ENCODE measurements at regions not wholly inside any gene's neighbourhood (a gene's known extent, or its start where the extent isn't known, plus 50 kb on each side); places are given as distances from the start of the nearest gene placed in this dataset.
"Not testable (repeated sequence)": the region's sequence is repeated elsewhere in the genome, so short reads cannot be mapped to it uniquely, and the experiment has no call there.

DNA sequence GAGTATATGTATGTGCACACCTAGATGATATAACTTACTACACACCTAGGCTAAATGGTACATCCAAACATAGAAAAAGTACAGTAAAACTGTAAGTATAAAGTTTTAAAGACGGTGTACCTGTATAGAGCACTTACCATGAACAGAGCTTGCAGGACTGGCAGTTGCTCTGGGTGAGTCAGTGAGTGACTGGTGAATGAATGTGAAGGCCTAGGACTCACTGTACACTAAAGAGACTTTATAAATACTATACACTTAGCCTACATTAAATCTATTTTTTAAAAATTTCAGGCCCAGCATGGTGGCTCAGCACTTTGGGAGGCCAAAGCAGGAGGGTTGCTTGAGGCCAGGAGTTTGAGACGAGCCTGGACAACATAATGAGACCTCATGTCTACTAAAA lies 195.3 kb downstream of the FZD1 start:
- DNase-seq (ENCODE audit: low read depth) = no peak

DNA sequence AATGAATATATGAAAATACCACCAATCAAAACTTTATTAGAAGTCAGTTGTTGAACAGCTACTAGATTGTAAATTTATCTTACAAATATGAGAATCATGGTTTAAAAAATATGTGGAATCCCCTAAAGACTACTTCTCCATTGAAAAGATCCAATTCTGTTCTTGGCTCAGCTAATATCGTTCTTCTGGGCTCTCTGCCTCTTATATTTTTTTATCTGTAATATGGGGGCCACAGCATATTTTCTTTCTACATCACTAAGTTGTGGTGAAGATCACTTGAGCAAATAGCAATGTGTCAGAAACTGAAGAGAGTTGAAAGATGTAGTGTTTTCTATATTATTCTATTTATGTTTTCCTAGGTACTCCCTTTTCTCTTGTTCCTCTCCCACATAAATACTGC lies 198.1 kb downstream of the FZD1 start:
- no peak for DNase-seq (ENCODE audit: low read depth)

DNA sequence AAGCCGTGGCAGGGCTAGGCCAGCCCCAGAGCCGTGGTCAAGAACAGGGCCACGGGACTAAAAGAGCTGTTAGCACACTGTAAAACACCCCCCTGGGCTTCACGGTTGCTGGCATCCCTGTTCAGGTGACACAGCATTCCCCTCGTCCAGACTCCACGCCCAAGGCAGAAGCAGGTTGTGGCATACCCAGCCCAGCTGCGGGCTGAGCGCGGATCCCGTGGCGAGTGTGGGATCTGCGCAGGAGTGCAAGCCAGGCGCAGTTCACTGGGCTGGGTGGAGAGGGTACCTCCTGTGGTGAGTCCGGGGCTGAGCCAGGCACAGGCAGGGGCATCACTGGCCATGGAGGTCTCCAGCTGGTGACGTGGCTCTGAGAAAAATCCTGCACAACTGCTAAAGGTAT lies 199.1 kb downstream of the FZD1 start:
- DNase-seq (ENCODE audit: low read depth) = no peak

DNA sequence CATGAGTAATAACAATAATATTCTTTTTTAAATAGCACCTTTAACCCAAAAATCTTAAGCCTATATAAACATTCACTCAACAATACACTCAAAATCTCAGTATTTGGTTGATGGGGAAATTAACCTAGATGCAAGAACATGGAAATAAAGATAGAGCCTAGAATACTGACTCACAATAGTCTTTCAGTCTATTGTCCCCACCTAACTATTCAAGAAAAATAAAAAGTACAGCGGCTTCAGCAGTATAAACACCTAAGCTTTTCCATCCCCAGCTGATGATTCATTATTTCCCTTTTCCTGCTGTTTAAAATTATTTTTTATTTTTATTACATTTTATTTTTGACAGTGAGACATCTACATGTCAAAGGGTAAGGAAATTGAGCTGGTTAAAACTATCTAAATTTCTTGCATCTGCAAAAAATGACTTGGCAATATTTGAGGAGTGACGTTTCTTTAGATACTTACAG lies 201.4 kb downstream of the FZD1 start:
- DNase-seq (ENCODE audit: low read depth) = no peak

DNA sequence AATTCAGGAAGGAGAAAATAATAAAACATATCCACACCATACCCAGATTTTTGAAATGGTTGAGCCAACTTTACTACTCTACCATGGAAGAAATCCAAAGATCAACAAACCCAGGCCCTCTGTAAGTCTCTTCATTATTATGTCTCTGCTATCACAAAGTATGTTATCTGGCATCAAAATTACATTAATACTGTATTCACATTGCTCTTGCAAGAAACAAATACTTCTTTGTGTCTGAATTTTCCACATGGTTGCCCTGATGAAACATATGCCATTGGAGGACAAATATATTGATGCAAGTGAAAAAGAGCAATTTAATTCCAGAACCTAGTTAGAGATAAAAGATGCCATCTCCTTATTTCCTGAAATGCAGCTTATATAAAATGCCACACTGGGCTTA lies 204.0 kb downstream of the FZD1 start:
- DNase-seq (ENCODE audit: low read depth) = no peak

DNA sequence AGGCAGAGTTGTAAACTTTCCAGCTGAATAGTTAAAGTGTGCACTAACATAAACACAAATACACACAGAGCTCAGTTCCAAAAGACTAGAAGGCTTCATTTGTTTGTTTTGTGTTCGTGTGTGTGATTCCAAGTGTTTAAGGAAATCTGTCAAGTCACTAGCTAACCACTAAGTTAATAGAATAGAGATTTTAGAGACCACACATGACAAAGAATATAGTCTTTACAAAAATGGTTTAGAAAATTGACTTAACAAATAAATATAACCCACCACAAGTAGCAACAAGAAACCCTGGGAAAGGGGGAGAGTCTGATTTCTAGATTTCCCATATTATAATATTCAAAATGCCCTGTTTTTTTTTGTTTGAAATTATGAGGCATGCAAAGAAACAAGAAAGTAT lies 209.4 kb downstream of the FZD1 start:
- no peak for DNase-seq (ENCODE audit: low read depth)

DNA sequence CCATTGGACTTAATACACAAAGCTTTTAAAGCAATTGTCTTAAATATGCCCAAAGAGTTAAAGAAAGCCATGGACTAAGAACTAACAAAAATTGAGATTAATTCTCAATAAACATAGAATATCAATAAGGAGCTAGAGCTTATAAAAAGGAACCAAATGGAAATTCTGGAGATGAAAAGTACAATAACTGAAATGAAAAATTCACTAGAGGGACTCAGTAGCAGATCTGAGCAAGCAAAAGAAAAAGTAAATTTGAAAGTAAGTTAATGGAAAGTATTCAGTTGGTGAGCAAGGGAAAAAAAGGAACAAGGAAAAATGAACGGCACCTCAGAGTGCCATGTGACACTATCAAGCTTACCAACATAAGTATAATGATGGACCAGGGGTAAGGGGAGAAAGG lies 209.8 kb downstream of the FZD1 start:
- no peak for DNase-seq (ENCODE audit: low read depth)

DNA sequence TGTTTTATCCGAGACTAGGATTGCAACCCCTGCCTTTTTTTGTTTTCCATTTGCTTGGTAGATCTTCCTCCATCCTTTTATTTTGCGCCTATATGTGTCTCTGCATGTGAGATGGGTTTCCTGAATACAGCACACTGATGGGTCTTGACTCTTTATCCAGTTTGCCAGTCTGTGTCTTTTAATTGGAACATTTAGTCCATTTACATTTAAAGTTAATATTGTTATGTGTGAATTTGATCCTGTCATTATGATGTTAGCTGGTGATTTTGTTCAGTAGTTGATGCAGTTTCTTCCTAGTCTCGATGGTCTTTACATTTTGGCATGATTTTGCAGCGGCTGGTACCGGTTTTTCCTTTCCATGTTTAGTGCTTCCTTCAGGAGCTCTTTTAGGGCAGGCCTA lies 216.2 kb downstream of the FZD1 start:
- not testable (repeated sequence) for DNase-seq (ENCODE audit: low read depth)

DNA sequence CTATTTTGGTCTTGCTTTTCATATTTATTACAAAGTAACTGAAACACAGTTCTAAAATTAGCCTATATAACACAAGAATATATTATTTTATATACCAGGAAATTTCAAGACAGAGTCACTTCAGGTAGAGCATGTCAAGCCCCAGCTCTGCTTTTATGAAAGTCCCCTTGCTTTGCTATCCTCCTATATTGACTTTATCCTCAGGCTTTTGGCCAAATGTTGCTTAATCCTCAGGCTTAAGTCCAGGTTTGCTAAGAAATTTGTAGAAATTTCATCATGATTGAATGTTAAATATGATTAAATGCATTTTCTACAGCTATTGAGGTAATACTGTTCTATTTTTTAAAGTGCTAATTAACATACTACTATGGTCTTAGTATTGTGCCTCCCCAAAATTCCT lies 227.6 kb downstream of the FZD1 start:
- no peak for DNase-seq (ENCODE audit: low read depth)

DNA sequence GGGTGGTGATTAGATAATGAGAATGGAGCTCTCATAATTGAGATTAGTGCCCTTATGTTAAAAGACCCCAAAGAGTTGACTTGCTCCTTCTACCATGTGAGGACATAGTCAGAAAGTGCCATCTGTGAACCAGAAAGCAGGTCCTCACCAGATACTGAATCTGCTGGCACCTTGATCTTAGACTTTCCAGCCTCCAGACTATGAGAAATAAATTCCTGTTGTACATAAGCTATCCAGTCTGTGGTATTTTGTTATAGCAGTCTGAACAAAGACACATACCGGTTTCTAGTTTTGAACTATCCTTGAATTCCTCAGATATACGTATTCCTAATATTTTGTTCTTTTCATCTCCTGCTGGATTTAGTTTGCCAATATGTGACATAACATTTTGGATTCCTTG lies 228.1 kb downstream of the FZD1 start:
- no peak for DNase-seq (ENCODE audit: low read depth)

DNA sequence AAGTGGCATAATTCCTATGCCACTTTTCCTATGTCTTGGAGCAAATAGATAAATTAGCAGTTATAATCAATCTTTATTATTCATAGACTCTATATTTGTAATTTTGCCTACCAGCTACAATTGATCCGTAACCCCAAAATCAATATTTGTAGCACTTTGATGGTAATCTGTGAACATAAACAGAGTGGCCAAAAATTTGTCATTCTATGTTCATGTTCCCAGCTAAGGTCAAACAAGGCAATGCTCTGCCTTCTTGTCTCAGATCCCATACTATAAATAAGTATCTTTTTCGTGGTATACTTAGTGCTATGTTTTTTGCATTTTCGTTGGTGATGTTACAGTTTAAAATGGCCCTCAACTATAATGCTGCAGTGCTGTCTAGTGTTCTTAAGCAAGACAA lies 228.5 kb downstream of the FZD1 start:
- DNase-seq (ENCODE audit: low read depth) = no peak

DNA sequence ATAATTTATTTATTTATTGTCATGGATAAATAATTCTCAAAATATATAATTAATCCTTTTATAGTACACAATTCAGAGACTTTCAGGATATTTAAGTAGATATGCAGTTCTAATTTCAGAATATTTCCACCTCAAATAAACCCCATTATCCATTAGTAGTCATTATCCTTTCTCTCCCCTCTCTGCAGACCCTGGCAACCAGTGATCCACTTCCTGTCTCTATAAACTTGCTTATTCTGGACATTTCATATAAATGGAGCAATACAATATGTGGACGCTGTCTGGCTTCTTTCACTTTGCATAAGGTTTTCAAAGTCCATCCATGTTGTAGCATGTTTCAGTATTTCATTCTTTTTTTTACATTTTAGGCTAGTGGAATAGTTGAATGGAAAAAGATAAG lies 230.2 kb downstream of the FZD1 start:
- no peak for DNase-seq (ENCODE audit: low read depth)

DNA sequence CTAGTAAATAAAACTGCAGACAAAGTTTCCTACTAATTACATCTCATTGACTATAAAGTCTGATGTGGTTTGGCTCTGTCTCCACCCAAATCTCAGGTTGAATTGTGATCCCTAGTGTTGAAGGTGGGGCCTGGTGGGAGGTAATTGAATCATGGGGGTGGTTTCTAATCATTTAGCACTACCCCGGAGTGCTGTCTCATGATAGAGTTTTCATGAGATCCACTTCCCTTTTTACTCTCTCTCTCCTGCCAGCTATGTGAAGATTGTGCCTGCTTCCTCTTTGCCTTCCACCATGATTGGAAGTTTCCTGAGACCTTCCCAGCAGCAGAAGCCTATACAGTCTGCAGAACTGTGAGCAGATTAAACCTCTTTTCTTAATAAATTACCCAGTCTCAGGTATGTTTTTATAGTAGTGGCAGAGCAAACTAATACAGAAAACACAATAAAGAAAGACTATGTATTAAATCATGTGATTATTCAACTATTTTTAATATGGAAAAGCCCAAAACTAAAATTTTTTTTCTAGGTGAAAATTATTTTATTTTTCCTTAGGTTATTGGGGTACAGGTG lies 232.1 kb downstream of the FZD1 start:
- no peak for DNase-seq (ENCODE audit: low read depth)

DNA sequence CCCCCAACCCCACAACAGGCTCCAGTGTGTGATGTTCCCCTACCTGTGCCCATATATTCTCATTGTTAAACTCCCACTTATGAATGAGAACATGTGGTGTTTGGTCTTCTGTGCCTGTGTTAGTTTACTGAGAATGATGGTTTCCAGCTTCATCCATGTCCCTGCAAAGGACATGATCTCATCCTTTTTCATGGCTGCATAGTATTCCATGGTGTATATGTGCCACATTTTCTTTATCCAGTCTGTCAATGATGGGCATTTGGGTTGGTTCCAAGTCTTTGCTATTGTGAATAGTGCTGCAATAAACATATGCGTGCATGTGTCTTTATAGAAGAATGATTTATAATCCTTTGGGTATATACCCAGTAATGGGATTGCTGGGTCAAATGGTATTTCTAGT lies 233.0 kb downstream of the FZD1 start:
- DNase-seq (ENCODE audit: low read depth) = not testable (repeated sequence)

DNA sequence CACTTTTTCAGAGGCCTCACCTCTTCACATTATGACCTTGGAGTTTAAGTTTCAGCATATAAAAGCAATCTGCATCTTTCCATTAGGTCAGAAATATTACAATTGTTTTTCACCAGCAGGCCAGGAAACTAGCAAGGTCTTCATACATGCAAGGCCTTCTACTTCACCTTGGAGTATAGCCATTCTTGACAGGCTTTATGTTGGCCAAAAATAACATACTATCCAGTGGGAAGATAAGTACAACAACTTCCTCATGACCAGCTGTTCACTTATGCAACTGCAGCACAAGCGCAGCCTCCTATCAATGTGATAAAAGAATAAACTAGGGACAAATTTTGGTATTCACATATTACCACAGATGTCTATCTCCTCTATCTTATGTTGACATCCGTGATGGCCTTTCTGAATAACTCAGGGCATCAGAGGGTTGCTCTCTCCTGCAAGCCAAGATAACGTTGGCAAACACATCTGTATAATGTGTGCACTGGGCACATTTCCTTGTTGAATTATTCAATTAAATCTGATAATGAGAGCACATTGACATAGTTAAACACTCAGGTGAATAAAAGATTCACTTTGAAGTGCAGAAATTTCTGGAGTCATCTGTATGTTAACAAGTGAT lies 239.8 kb downstream of the FZD1 start:
- DNase-seq (ENCODE audit: low read depth) = no peak

DNA sequence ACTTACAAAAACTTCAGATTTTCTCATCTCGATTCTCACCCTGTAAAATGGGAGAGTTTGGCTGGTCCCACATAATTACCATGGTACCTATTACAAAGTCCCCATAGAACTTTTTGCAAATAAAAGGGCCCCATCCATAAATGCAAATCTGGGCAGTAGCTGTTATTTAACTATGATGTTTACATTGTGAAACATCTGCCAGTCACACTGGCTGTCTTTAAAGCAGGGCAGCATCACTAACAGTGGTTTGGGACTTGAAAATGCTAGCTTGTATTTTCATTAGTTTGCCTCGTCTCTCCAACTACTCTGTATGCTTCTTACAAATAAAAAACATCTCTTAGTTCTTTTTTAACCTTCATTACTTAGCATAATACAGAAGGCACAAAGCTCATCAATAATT lies 240.7 kb downstream of the FZD1 start:
- no peak for DNase-seq (ENCODE audit: low read depth)

DNA sequence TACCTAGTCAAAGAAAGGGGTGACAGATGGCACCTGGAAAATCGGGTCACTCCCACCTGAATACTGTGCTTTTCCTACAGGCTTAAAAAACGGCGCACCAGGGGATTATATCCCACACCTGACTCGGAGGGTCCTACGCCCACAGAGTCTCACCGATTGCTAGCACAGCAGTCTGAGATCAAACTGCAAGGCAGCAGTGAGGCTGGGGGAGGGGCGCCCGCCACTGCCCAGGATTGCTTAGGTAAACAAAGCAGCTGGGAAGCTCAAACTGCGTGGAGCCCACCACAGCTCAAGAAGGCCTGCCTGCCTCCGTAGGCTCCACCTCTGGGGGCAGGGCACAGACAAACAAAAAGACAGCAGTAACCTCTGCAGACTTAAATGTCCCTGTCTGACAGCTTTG lies 242.7 kb downstream of the FZD1 start:
- DNase-seq (ENCODE audit: low read depth) = not testable (repeated sequence)

DNA sequence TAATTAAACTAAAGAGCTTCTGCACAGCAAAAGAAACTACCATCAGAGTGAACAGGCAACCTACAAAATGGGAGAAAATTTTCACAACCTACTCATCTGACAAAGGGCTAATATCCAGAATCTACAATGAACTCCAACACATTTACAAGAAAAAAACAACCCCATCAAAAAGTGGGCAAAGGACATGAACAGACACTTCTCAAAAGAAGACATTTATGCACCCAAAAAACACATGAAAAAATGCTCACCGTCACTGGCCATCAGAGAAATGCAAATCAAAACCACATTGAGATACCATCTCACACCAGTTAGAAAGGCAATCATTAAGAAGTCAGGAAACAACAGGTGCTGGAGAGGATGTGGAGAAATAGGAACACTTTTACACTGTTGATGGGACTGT lies 247.6 kb downstream of the FZD1 start:
- not testable (repeated sequence) for DNase-seq (ENCODE audit: low read depth)

DNA sequence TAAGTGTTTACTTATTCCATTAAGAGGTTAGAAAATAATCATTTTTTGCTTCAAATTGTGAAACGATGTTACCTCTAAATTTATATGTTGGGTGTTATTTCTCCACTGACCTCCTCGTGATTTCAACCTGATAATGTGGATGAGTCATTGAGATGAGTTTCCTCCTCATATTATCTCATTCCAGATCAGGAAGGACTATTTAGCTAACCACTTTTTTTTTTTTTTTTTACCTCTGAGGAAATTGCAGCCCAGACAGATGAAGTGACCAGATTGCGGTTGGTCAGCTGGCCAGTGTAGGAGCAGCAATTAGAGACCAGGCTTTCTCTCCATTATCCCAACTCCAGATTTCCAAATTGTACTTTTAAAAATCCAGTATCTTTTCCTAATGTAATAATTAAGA lies 248.7 kb downstream of the FZD1 start:
- peak; percentile 86 for DNase-seq (ENCODE audit: low read depth)

DNA sequence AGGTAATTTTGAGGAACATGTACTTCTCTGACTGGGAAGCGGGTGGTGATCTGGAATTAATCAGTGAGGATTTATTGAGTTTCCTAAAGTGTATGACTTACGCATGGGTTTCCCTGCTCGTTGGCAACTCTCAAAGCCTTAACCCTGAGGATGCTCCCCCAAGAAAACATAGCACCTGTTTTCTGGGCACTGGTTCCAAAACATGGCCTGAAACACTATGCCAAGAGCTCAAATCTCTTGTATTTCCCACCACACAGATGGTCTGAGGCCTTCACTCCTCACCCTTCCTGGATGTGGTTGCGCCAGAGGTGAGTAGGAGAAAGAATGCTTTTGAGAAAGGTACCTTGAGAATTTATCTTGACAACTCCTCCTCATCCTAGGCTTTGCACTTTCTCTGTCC lies 250.4 kb downstream of the FZD1 start:
- DNase-seq (ENCODE audit: low read depth) = no peak

DNA sequence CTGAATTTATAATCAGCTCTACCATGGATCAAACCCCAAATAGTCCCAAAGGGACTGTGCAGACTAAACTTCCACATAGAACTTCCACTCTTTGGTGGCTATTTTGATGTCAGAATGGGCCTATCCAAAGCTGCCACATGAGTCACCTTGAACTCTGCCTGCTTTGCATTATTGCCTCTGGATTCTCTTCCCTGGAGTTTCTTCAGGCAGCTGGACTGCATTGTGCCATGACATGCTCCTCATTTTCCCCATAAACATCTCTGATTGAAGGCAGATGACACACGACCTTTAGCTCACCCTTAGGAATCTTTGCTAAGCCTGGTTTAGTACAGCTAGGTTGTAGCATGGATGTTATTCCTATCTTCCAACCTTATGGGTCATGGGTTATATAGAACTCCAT lies 251.7 kb downstream of the FZD1 start:
- DNase-seq (ENCODE audit: low read depth) = no peak

DNA sequence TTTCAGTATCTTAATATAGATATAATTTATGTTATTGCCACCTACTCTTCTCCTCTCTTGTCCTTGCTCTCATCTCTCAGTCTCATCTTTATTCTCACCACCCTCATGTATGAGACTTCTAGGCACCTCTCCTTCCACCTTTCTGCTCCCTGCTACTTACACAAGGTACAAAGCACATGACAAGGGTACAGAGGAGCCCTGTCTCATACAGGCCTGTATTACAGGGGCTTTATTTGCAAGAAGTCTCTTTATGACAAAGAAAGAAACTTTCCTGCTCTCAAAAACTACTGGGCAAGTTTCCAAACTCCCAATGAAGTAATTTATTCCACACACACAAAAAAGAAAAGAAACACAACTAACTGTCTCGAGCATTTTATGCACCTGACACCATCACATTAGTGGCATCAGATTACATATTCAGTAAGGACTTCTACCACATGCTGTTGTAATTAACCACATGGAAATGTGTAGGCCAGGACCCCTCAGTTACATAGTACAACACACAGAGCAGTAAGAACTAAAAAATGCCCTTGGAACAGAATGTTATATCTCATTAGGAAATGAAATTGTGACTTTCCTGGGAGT lies 253.1 kb downstream of the FZD1 start:
- DNase-seq (ENCODE audit: low read depth) = no peak

DNA sequence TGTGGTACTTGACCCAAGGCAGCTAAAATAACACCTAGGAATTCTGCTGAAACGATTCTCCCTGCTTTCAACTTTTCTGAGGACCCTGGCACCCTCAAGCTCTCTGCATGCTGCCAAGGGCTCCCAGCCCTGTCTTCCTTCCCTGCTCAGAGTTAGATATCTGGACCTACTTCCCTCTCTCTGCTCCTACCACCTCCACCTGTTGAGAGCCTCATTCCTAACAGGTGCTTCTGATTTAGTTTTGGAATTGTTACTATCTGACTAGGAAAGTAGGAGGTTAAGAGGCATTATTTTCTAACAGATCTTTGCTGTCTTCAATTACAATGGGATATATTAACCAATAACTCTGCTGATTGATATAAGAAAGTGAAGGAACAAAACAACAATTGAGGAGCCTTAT lies 253.8 kb downstream of the FZD1 start:
- DNase-seq (ENCODE audit: low read depth) = no peak
